Ishikawa (cell line): ENCODE measurements at regions not wholly inside any gene's neighbourhood (a gene's known extent, or its start where the extent isn't known, plus 50 kb on each side); places are given as distances from the start of the nearest gene placed in this dataset.
A peak's percentile ranks its signal among the peaks of the same experiment; 100 is the strongest.

Experiments used
- CEBPB ChIP-seq: IDR thresholded peaks from 2 replicates; pipeline ENCODE4 v1.6.1; 2012
- CREB1 ChIP-seq: IDR thresholded peaks from 2 replicates; pipeline ENCODE4 v1.6.1; 2012; ENCODE audit warnings: low read depth
- EGR1 ChIP-seq: IDR thresholded peaks from 2 replicates; pipeline ENCODE4 v1.6.1; 2012
- EP300 ChIP-seq: IDR thresholded peaks from 2 replicates; pipeline ENCODE4 v1.6.1; 2012; ENCODE audit warnings: borderline replicate concordance
- FOXM1 ChIP-seq: IDR thresholded peaks from 2 replicates; pipeline ENCODE4 v1.6.1; 2012; ENCODE audit warnings: low read depth, borderline replicate concordance
- MAX ChIP-seq: IDR thresholded peaks from 2 replicates; pipeline ENCODE4 v1.6.1; 2012
- NFIC ChIP-seq: IDR thresholded peaks from 2 replicates; pipeline ENCODE4 v1.6.1; 2012
- RAD21 ChIP-seq: IDR thresholded peaks from 2 replicates; pipeline ENCODE4 v1.6.1; 2012; ENCODE audit warnings: low read depth
- REST ChIP-seq: IDR thresholded peaks from 2 replicates; pipeline ENCODE4 v1.6.1; 2012; ENCODE audit warnings: low read depth, mild to moderate bottlenecking
- TAF1 ChIP-seq: IDR thresholded peaks from 2 replicates; pipeline ENCODE4 v1.6.1; 2012; ENCODE audit warnings: low read depth, mild to moderate bottlenecking
- TCF12 ChIP-seq: IDR thresholded peaks from 2 replicates; pipeline ENCODE4 v1.6.1; 2012; ENCODE audit warnings: low read depth
- TEAD4 ChIP-seq: IDR thresholded peaks from 2 replicates; pipeline ENCODE4 v1.6.1; 2012
- USF1 ChIP-seq: IDR thresholded peaks from 2 replicates; pipeline ENCODE4 v1.6.1; 2012
- YY1 ChIP-seq: IDR thresholded peaks from 2 replicates; pipeline ENCODE4 v1.6.1; 2012; ENCODE audit warnings: low read depth
- ZBTB7A ChIP-seq: IDR thresholded peaks from 2 replicates; pipeline ENCODE4 v1.6.1; 2012; ENCODE audit warnings: low read depth

GRCh38 chr3:170660139-170660538, 74.3 kb upstream of the SLC7A14 start:
- TF ChIP-seq TAF1 (no peak), CREB1 (no peak), ZBTB7A (no peak), RAD21 (no peak), TCF12 (no peak), EGR1 (no peak), REST (no peak), CEBPB (no peak), MAX (no peak), TEAD4 (no peak), USF1 (no peak), NFIC (no peak), FOXM1 (no peak), EP300 (no peak), YY1 (no peak)

GRCh38 chr3:170657312-170657711, 71.4 kb upstream of the SLC7A14 start:
- TF ChIP-seq NFIC, result no peak

GRCh38 chr3:170656284-170656683, 70.4 kb upstream of the SLC7A14 start:
- TF ChIP-seq MAX, result no peak
- TF ChIP-seq NFIC, result no peak
- TF ChIP-seq TCF12, result no peak
- TF ChIP-seq USF1, result no peak
- TF ChIP-seq TEAD4, result no peak
- no peak for TF ChIP-seq TAF1
- no peak for TF ChIP-seq EP300
- TF ChIP-seq CREB1, result no peak
- TF ChIP-seq YY1, result no peak
- no peak for TF ChIP-seq FOXM1
- no peak for TF ChIP-seq CEBPB
- TF ChIP-seq RAD21, result no peak

- no peak for TF ChIP-seq ZBTB7A
- no peak for TF ChIP-seq EP300
- no peak for TF ChIP-seq RAD21
- TF ChIP-seq MAX, result no peak
Measured at GRCh38 chr3:170653801-170654200, 67.9 kb upstream of the SLC7A14 start.

GRCh38 chr3:170651260-170651845, 65.5 kb upstream of the SLC7A14 start:
- no peak for TF ChIP-seq NFIC
- TF ChIP-seq CEBPB, result no peak
- TF ChIP-seq EP300, result no peak
- TF ChIP-seq USF1, result no peak
- no peak for TF ChIP-seq REST
- TF ChIP-seq EGR1, result no peak

- 0 out of 2 replicates have a peak, but pooled peaks have one; percentile 24 for TF ChIP-seq REST
Measured at GRCh38 chr3:170650557-170650956, 64.7 kb upstream of the SLC7A14 start.
